Ovary (tissue), 7 donors: ENCODE measurements at regions not wholly inside any gene's neighbourhood (a gene's known extent, or its start where the extent isn't known, plus 50 kb on each side); places are given as distances from the start of the nearest gene placed in this dataset.

Experiments
- DNase-seq, 5 donors: peaks; one replicate each; pipeline ENCODE4 v3.0.0-alpha.2; 2019 to 2020
- H3K27ac ChIP-seq, 2 donors: fragments of 200-600 bp; one replicate each; pipeline versions ENCODE4 v1.5.1 to v1.8.0; 2019 to 2022
- H3K27me3 ChIP-seq: fragments of 200-600 bp; one replicate; pipeline ENCODE4 v1.8.0; 2022
- H3K36me3 ChIP-seq: fragments of 200-600 bp; sonication (generic); one replicate; pipeline ENCODE4 v1.5.1; 2019
- H3K4me1 ChIP-seq: one replicate; pipeline ENCODE4 v1.8.1; 2013; ENCODE audit warnings: mild to moderate bottlenecking, moderate library complexity; ENCODE audit not compliant: insufficient read depth
- H3K4me3 ChIP-seq: fragments of 200-600 bp; sonication (generic); one replicate; pipeline ENCODE4 v1.5.1; 2017
- H3K9me3 ChIP-seq, 2 donors: fragments of 200-600 bp in 1 of 2; sonication (generic) in 1 of 2; one replicate each; pipeline versions ENCODE4 v1.5.1 to v1.8.1; 2013 to 2019; ENCODE audit warnings: mild to moderate bottlenecking in 1 of 2, moderate library complexity in 1 of 2
- EP300 ChIP-seq: sonication (generic); formaldehyde crosslinking; IDR thresholded peaks from one replicate; pipeline ENCODE4 v1.6.1; 2017; ENCODE audit warnings: antibody characterized with exemption
- POLR2A ChIP-seq: fragments of 450-650 bp; IDR thresholded peaks from one replicate; pipeline ENCODE4 v1.6.1; 2017; ENCODE audit warnings: antibody characterized with exemption, mild to moderate bottlenecking, moderate library complexity
- WGBS, 3 donors: extraction: QIAGEN DNeasy Blood & Tissue Kit in 1 of 3; methylation state at CpG; one replicate each; pipeline versions ENCODE4 v1.1.5 to v1.1.7; 2013 to 2017; 5-methylcytosine and 5-hydroxymethylcytosine counted together
- intact Hi-C, 4 donors: fragments of 100-400 bp; cut with DNase I; formaldehyde crosslinking; loops; one replicate each; pipeline versions ENCODE4 v1.11.0 to v1.15.1; 2022 to 2023
- TF ChIP-seq, protein P1 (sequence below), 3 donors: fragments of 450-650 bp in 2 of 3; fragments of 200-600 bp in 1 of 3; IDR thresholded peaks; one replicate each; pipeline versions ENCODE4 v1.5.1 to v1.8.0; 2016 to 2022; ENCODE audit warnings: antibody characterized with exemption in 3 of 3, mild to moderate bottlenecking in 1 of 3
- donor health status: DM: no; HTN: no; CAD: no; lungs with moderate emphysema.
- donor health status: DM: no; HTN: no; CAD: no.
- donor health status: Bipolar disorder and iron deficiency.
- donor health status: DM: no; HTN: no; CAD: no.
- donor health status: DM: yes; HTN: yes; CAD: no.

DNA sequence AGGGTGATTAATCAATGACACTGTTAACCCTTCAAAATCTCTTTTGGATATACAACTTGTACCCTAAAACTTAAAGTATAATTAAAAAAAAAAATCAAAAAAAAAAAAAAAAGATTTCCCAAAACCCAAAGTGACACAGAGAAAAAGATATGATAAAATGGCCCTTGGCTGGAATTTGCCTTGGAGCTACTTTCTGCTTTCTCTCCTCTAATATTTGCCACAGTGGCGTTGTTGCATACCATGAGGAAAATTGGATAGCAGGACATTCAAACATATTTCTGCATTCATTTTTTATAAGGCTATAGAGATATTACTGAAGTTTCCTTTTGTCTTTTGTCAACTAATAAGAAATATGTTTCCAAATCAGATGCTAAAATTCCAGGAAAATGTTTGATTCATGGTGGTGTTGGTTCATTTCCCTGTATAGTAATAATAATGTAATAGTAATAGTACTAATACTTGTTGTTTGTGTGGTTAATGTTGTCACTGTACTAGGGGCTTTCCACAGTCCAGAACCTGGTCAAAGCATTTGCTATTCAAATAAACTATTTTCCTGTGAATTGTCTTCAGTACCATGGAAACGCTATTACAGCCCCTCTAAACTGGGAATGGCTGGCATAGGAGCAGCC is 441.3 kb upstream of the THBS1 start:
- no peaks in the 10 kb centered on the region for H3K36me3 ChIP-seq
- no peak for DNase-seq
- no peaks in the 10 kb centered on the region for H3K27me3 ChIP-seq
- H3K4me3 ChIP-seq, result no peak overlapping the region
- no peak overlapping the region for H3K27ac ChIP-seq
- TF ChIP-seq, protein P1, sequence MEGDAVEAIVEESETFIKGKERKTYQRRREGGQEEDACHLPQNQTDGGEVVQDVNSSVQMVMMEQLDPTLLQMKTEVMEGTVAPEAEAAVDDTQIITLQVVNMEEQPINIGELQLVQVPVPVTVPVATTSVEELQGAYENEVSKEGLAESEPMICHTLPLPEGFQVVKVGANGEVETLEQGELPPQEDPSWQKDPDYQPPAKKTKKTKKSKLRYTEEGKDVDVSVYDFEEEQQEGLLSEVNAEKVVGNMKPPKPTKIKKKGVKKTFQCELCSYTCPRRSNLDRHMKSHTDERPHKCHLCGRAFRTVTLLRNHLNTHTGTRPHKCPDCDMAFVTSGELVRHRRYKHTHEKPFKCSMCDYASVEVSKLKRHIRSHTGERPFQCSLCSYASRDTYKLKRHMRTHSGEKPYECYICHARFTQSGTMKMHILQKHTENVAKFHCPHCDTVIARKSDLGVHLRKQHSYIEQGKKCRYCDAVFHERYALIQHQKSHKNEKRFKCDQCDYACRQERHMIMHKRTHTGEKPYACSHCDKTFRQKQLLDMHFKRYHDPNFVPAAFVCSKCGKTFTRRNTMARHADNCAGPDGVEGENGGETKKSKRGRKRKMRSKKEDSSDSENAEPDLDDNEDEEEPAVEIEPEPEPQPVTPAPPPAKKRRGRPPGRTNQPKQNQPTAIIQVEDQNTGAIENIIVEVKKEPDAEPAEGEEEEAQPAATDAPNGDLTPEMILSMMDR (IDR thresholded peaks at IDR 0.05), result no peak
- TF ChIP-seq POLR2A, result no peak
- no peak for TF ChIP-seq EP300
- intact Hi-C loops, result no loop called here
- peaks cover 6% of the 10 kb centered on the region for H3K4me1 ChIP-seq
- H3K9me3 ChIP-seq, result no peaks in the 10 kb centered on the region
- WGBS, 3 donors, result 41 to 55% (median 48%) methylated on average over 2 of the region's 2 CpGs

DNA sequence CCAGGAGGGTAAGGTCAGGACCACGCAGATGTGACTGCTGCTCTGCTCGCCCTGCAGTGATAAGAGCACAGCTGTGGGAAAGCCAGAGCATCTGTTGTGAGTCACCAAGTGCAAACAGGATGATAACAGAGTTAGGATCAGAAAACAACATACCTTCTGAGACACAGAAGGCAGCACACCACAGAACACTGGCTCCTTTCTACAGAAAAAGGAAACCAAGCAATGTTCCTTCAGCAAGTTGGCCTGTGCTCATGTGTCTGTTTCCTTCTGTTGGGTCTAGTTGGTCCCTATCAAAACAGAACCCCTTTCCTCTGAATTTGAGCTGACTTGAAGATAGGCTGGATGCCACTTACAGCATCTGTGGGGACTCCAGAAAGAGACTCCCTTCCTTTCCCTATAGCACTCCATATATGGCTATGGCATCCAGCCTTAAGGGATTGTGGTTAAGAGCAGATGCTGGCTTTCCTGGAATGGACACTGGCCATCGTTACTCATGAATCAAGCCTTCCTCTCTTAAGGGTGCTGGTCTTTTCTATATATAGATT is 440.7 kb upstream of the THBS1 start:
- DNase-seq, result peak in 1 of 5 donors; percentile 19
- H3K36me3 ChIP-seq, result no peaks in the 10 kb centered on the region
- TF ChIP-seq EP300 (no peak), POLR2A (no peak)
- TF ChIP-seq, protein P1 (IDR thresholded peaks at IDR 0.05), result no peak
- no peak overlapping the region for H3K27ac ChIP-seq
- no peaks in the 10 kb centered on the region for H3K27me3 ChIP-seq
- H3K4me1 ChIP-seq, result peaks cover 6% of the 10 kb centered on the region
- intact Hi-C loops, result no loop called here
- H3K9me3 ChIP-seq, result no peaks in the 10 kb centered on the region
- H3K4me3 ChIP-seq, result no peak overlapping the region
- 5 to 19% (median 9%) methylated on average over 3 of the region's 3 CpGs for whole genome bisulfite sequencing, 3 donors

DNA sequence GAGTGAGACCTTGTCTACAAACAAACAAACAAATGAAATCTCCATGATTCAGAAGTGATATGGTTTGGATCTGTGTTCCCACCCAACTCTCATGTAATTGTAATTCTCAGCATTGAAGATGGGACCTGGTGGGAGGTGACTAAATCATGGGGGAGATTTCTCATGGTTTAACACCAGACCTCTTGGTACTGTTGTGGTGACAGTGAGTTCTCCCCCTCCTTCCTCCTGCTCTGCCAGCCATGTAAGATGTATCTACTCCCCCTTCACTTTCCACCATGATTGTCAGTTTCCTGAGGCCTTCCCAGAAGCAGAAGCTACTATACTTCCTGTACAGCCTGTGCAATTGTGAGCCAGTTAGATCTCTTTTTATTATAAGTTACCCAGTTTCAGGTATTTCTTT is 438.4 kb upstream of the THBS1 start:
- Histone ChIP-seq H3K4me3 (no peak overlapping the region), H3K36me3 (no peaks in the 10 kb centered on the region), H3K27me3 (no peaks in the 10 kb centered on the region), H3K27ac (no peak overlapping the region), H3K4me1 (peaks cover 6% of the 10 kb centered on the region), H3K9me3 (no peaks in the 10 kb centered on the region)
- DNase-seq, result no peak
- TF ChIP-seq, protein P1 (IDR thresholded peaks at IDR 0.05), result no peak
- TF ChIP-seq EP300 (no peak), POLR2A (no peak)
- intact Hi-C loops, result no loop called here

DNA sequence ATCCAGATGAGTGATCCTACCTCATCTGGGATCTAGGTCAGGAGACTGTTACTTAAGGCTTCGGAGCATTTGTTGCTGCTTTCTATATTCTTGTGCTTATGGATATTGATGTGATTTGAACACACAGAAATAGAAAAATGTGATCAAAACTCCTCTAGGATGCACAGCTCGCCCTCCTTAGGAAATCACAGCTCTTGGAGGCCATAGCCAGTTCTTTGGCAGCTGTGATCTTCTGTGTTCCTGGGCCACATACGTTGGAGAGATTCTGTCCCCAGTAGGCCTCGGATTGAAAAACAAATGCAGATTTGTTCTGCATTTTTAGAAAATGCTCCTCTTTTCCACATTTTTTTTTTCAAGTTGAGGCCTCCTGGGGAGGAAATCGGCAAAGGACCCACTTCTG is 437.4 kb upstream of the THBS1 start:
- Histone ChIP-seq H3K36me3 (no peaks in the 10 kb centered on the region), H3K27me3 (no peaks in the 10 kb centered on the region), H3K4me1 (peaks cover 6% of the 10 kb centered on the region), H3K9me3 (no peaks in the 10 kb centered on the region), H3K27ac (no peak overlapping the region), H3K4me3 (no peak overlapping the region)
- TF ChIP-seq, protein P1 (IDR thresholded peaks at IDR 0.05), result no peak
- TF ChIP-seq EP300, result no peak
- intact Hi-C loops, result no loop called here
- 92 to 96% (median 93%) methylated on average over 5 of the region's 5 CpGs for WGBS, 3 donors
- DNase-seq, result no peak
